ENCODE measurements at regions not wholly inside any gene's neighbourhood (a gene's known extent, or its start where the extent isn't known, plus 50 kb on each side); places are given as distances from the start of the nearest gene placed in this dataset.

- Histone ChIP-seq H3K36me3 (ENCODE audit: low read depth) (no peaks in the 10 kb centered on the region), H3K9me3 (ENCODE audit: severe bottlenecking) (no peaks in the 10 kb centered on the region), H3K4me1 (ENCODE audit: insufficient read depth, poor library complexity, severe bottlenecking) (peaks cover 5% of the 10 kb centered on the region), H3K27me3 (ENCODE audit: insufficient read depth, poor library complexity, severe bottlenecking) (no peaks in the 10 kb centered on the region), H3K4me3 (ENCODE audit: severe bottlenecking) (no peak overlapping the region), H3K27ac (ENCODE audit: poor library complexity, severe bottlenecking) (no peak overlapping the region)
- DNase-seq (ENCODE audit: low spot score) (no peak), ATAC-seq (ENCODE audit: low read depth) (no peak)
- TF ChIP-seq CTCF (IDR thresholded peaks at IDR 0.05; ENCODE audit: poor library complexity, severe bottlenecking), result no peak
Measured at GRCh38 chr10:62958980-62959379, 142.8 kb upstream of the EGR2 start.

DNA sequence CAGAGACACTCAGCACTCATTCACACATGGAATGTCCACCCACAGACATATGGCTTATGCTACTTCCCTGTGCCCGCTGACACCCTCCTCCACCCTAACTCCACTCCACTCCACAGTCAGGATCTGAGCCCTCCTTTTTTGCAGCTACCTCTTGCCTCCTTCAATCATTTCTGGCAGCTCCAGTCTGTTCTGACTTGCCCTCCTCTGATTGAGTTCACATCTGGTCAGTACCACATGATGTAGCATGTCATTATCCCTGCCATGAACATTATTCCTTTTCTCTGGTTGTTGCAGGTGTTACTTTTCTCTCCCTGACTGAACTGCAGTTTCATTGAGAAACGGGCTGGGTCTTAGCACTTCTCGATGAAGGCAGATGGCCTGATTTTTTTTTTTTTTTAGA lies 130.1 kb upstream of the EGR2 start:
- TF ChIP-seq CTCF (IDR thresholded peaks at IDR 0.05; ENCODE audit: poor library complexity, severe bottlenecking), result no peak
- Histone ChIP-seq H3K27ac (ENCODE audit: poor library complexity, severe bottlenecking) (no peak overlapping the region), H3K4me1 (ENCODE audit: insufficient read depth, poor library complexity, severe bottlenecking) (no peaks in the 10 kb centered on the region), H3K36me3 (ENCODE audit: low read depth) (no peaks in the 10 kb centered on the region), H3K4me3 (ENCODE audit: severe bottlenecking) (no peak overlapping the region), H3K27me3 (ENCODE audit: insufficient read depth, poor library complexity, severe bottlenecking) (no peaks in the 10 kb centered on the region), H3K9me3 (ENCODE audit: severe bottlenecking) (no peaks in the 10 kb centered on the region)
- DNase-seq (ENCODE audit: low spot score) (no peak), ATAC-seq (ENCODE audit: low read depth) (no peak)

GRCh38 chr10:62939698-62940097 lies 123.5 kb upstream of the EGR2 start:
- Histone ChIP-seq H3K9me3 (ENCODE audit: severe bottlenecking) (no peaks in the 10 kb centered on the region), H3K4me1 (ENCODE audit: insufficient read depth, poor library complexity, severe bottlenecking) (no peaks in the 10 kb centered on the region), H3K27ac (ENCODE audit: poor library complexity, severe bottlenecking) (no peak overlapping the region), H3K27me3 (ENCODE audit: insufficient read depth, poor library complexity, severe bottlenecking) (no peaks in the 10 kb centered on the region), H3K36me3 (ENCODE audit: low read depth) (no peaks in the 10 kb centered on the region), H3K4me3 (ENCODE audit: severe bottlenecking) (no peak overlapping the region)
- no peak for DNase-seq (ENCODE audit: low spot score)
- no peak for ATAC-seq (ENCODE audit: low read depth)
- no peak for TF ChIP-seq CTCF (IDR thresholded peaks at IDR 0.05; ENCODE audit: poor library complexity, severe bottlenecking)

- Histone ChIP-seq H3K9me3 (ENCODE audit: severe bottlenecking) (no peaks in the 10 kb centered on the region), H3K36me3 (ENCODE audit: low read depth) (no peaks in the 10 kb centered on the region), H3K4me1 (ENCODE audit: insufficient read depth, poor library complexity, severe bottlenecking) (no peaks in the 10 kb centered on the region), H3K27ac (ENCODE audit: poor library complexity, severe bottlenecking) (no peak overlapping the region), H3K27me3 (ENCODE audit: insufficient read depth, poor library complexity, severe bottlenecking) (no peaks in the 10 kb centered on the region), H3K4me3 (ENCODE audit: severe bottlenecking) (no peak overlapping the region)
- no peak for TF ChIP-seq CTCF (IDR thresholded peaks at IDR 0.05; ENCODE audit: poor library complexity, severe bottlenecking)
- DNase-seq (ENCODE audit: low spot score) (no peak), ATAC-seq (ENCODE audit: low read depth) (no peak)
Measured at GRCh38 chr10:62938672-62939071, 122.5 kb upstream of the EGR2 start.

- H3K36me3 ChIP-seq (ENCODE audit: low read depth), result no peaks in the 10 kb centered on the region
- no peak overlapping the region for H3K27ac ChIP-seq (ENCODE audit: poor library complexity, severe bottlenecking)
- TF ChIP-seq CTCF (IDR thresholded peaks at IDR 0.05; ENCODE audit: poor library complexity, severe bottlenecking), result no peak
- DNase-seq (ENCODE audit: low spot score) (no peak), ATAC-seq (ENCODE audit: low read depth) (no peak)
- H3K4me3 ChIP-seq (ENCODE audit: severe bottlenecking), result no peak overlapping the region
- no peaks in the 10 kb centered on the region for H3K9me3 ChIP-seq (ENCODE audit: severe bottlenecking)
- H3K4me1 ChIP-seq (ENCODE audit: insufficient read depth, poor library complexity, severe bottlenecking), result no peaks in the 10 kb centered on the region
- H3K27me3 ChIP-seq (ENCODE audit: insufficient read depth, poor library complexity, severe bottlenecking), result no peaks in the 10 kb centered on the region
Measured at GRCh38 chr10:62937674-62938073, 121.5 kb upstream of the EGR2 start.

Data from RWPE2 (cell line).